Stimulated activated naive CD8-positive, alpha-beta T cell treated with anti-CD3 and anti-CD28 coated beads, Interleukin-15, amount 100 ng/mL, for 72 hours (primary cell): ENCODE measurements at regions not wholly inside any gene's neighbourhood (a gene's known extent, or its start where the extent isn't known, plus 50 kb on each side); places are given as distances from the start of the nearest gene placed in this dataset.

Source experiments
- ATAC-seq: fragments of 150-1000 bp; cut with Tn5 transposase; 2 replicates; pipeline ENCODE4 v1.10.0; 2021; ENCODE audit warnings: mild to moderate bottlenecking, moderate library complexity
- DNase-seq, 2 donors: peaks; one replicate each; pipeline ENCODE4 v3.0.0; 2021 to 2022
- H3K27ac Mint-ChIP-seq, 2 donors: one replicate each; pipeline ENCODE4 v1.8.0; 2022; ENCODE audit warnings: mild to moderate bottlenecking in 2 of 2, mixed read lengths in 2 of 2, moderate library complexity in 2 of 2
- H3K27me3 Mint-ChIP-seq: one replicate; pipeline ENCODE4 v1.8.0; 2022; ENCODE audit warnings: mixed read lengths
- H3K4me1 Mint-ChIP-seq: one replicate; pipeline ENCODE4 v1.8.0; 2022; ENCODE audit warnings: mild to moderate bottlenecking, mixed read lengths
- H3K4me3 Mint-ChIP-seq, 2 donors: one replicate each; pipeline ENCODE4 v1.8.0; 2022; ENCODE audit warnings: mild to moderate bottlenecking in 2 of 2, mixed read lengths in 2 of 2, moderate library complexity in 1 of 2
- H3K9me3 Mint-ChIP-seq, 2 donors: one replicate each; pipeline ENCODE4 v1.8.0; 2022; ENCODE audit warnings: mixed read lengths in 2 of 2

- H3K27me3 Mint-ChIP-seq: peaks cover 18% of the 10 kb centered on the region
- H3K4me3 Mint-ChIP-seq: no peak overlapping the region
- no peaks in the 10 kb centered on the region for H3K4me1 Mint-ChIP-seq
- no peak overlapping the region for H3K27ac Mint-ChIP-seq
- H3K9me3 Mint-ChIP-seq: no peaks in the 10 kb centered on the region
- no peak for DNase-seq
- ATAC-seq: no peak
These were observed 176.0 kb downstream of the ESRRB start for GRCh38 chr14:76551906-76552305.

DNA sequence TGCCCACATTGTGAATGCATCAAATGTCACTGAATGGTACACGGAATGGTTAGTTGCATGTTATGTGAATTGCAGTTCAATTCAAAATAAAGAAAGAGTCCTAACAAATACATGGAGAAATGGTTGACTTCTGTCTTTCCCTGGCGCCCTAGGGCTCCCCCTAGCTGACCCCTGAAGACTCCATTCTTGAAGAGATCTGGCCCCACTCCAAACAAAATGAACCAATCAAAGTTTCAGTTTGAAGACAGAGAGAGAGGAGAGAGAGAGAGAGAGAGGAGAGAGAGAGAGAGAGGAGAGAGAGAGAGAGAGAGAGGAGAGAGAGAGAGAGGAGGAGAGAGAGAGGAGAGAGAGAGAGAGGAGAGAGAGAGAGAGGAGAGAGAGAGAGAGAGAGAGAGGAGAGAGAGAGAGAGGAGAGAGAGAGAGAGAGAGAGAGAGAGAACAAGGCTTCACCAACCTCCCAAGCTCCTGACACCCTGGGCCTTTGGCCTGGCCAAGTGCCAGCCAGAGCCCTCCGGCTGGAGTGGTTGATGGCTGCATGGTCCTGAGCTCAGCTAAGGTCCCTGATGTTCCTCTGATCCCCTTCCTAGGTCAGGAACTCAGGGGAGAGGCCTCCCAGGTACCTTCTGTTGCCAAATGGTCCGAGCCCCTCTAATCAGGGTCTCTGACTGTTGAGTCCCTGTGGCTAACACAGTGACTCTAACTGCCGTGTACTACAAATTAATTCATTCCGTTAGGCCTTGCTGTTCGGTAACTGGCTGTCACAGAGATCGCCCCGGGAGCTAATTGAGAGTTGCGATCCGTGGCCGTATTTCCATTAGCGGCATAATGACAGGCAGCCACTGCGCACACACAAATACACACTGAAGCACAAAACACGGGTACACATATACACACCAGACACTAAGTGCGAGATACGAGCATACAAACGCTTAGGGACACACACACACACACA lies 188.8 kb downstream of the ESRRB start:
- ATAC-seq (no peak), DNase-seq (no peak)
- Mint-ChIP-seq H3K27me3 (peaks cover 8% of the 10 kb centered on the region), H3K9me3 (no peaks in the 10 kb centered on the region), H3K4me3 (no peak overlapping the region), H3K27ac (no peak overlapping the region), H3K4me1 (no peaks in the 10 kb centered on the region)

DNA sequence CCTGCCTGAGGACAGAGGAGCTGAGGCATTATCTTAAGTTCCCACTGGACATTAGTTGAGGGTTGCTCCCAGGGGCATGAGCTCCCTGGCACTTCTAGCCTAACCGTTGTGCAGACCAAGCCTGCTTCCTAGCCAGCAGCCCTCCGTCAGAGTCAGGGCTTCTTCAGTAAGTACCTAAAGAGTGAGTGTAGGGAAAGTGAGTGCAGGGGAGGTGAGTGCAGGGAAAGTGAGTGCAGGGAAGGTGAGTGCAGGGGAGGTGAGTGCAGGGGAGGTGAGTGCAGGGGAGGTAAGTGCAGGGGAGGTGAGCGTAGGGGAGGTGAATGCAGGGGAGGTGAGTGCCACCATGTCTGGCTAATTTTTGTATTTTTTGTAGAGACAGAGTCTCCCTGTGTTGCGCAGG lies 190.5 kb downstream of the ESRRB start:
- H3K27ac Mint-ChIP-seq: no peak overlapping the region
- no peak for DNase-seq
- peaks cover 8% of the 10 kb centered on the region for H3K27me3 Mint-ChIP-seq
- H3K4me3 Mint-ChIP-seq: no peak overlapping the region
- no peak for ATAC-seq
- H3K9me3 Mint-ChIP-seq: no peaks in the 10 kb centered on the region
- H3K4me1 Mint-ChIP-seq: no peaks in the 10 kb centered on the region

GRCh38 chr14:76574416-76575095 lies 186.7 kb upstream of the VASH1 start:
- Mint-ChIP-seq H3K27me3 (no peaks in the 10 kb centered on the region), H3K4me1 (no peaks in the 10 kb centered on the region), H3K9me3 (peaks cover 0 to 6% of the 10 kb centered on the region in 2 donors), H3K4me3 (no peak overlapping the region), H3K27ac (no peak overlapping the region)
- DNase-seq (no peak), ATAC-seq (no peak)

GRCh38 chr14:76575108-76575507 lies 186.2 kb upstream of the VASH1 start:
- no peaks in the 10 kb centered on the region for H3K27me3 Mint-ChIP-seq
- peaks cover 0 to 6% of the 10 kb centered on the region in 2 donors for H3K9me3 Mint-ChIP-seq
- DNase-seq: no peak
- no peak for ATAC-seq
- H3K4me1 Mint-ChIP-seq: no peaks in the 10 kb centered on the region
- no peak overlapping the region for H3K4me3 Mint-ChIP-seq
- no peak overlapping the region for H3K27ac Mint-ChIP-seq

GRCh38 chr14:76576047-76576741 lies 185.1 kb upstream of the VASH1 start:
- DNase-seq: no peak
- no peak overlapping the region for H3K4me3 Mint-ChIP-seq
- H3K9me3 Mint-ChIP-seq: peaks cover 0 to 6% of the 10 kb centered on the region in 2 donors
- ATAC-seq: no peak
- H3K4me1 Mint-ChIP-seq: no peaks in the 10 kb centered on the region
- H3K27ac Mint-ChIP-seq: peak overlapping the region in 1 of 2 donors; percentile 13
- no peaks in the 10 kb centered on the region for H3K27me3 Mint-ChIP-seq

DNA sequence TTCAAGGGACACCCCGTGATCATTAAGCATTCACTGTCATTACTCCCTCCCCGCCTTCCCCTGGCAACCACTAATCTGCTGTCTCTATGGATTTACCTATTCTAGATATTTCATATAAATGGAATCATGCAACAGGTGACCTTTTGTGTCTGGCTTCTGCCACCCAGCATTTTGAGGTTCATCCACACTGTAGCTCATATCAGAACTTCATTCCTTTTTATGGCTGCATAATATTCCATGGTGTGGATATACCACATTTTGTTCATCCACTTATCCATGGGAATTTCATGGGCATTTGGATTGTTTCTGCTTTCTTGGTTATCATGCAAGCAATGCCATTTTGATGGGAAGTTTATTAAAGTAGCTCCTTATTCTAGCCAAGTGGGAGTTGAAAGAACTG lies 184.2 kb upstream of the VASH1 start:
- Mint-ChIP-seq H3K27me3 (no peaks in the 10 kb centered on the region), H3K27ac (no peak overlapping the region), H3K4me1 (no peaks in the 10 kb centered on the region), H3K4me3 (no peak overlapping the region), H3K9me3 (peaks cover 0 to 6% of the 10 kb centered on the region in 2 donors)
- DNase-seq (no peak), ATAC-seq (no peak)

GRCh38 chr14:76577837-76578236 lies 183.4 kb upstream of the VASH1 start:
- Mint-ChIP-seq H3K27me3 (no peaks in the 10 kb centered on the region), H3K27ac (peak overlapping the region in 1 of 2 donors; percentile 55), H3K4me1 (no peaks in the 10 kb centered on the region), H3K9me3 (peaks cover 0 to 6% of the 10 kb centered on the region in 2 donors), H3K4me3 (no peak overlapping the region)
- ATAC-seq (no peak), DNase-seq (no peak)

DNA sequence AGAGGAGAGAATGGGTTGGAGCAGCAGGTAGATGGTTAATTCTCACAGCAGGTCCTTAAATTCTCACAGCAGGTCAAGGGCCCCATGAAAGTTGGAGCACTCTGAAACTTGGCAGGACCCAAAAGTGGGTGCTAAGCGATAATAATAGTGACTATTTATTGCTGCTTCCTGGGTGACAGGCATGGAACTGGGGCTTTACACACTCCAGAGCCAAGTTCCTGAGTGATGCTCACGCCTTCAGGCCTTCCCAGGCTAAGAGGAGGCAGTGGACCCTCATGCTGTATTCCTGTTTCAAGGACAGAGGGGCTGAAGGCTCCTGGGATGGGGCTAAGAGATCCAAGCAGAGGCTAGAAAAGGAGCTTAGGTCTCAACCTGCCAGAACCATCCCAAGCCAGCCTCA lies 180.9 kb upstream of the VASH1 start:
- H3K4me3 Mint-ChIP-seq: no peak overlapping the region

DNA sequence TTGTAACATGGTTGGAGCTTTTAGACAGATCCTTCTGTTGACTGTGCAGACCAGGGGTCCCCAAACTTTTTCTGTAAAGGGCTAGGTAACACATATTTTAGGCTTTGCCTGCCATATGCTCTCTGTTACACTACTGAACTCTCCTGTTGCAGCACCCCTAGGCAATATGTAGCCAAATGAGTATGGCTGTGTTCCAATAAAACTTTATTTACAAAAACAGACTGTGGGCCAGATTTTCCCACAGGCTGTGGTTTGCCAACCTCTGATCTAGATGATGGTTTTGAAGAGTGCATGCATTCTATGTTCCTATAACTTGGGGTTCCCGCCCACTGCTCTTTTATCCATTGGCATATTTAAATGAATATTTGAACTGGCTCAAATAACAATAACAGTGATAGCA lies 180.3 kb upstream of the VASH1 start:
- no peak for DNase-seq
- no peak overlapping the region for H3K27ac Mint-ChIP-seq
- H3K4me3 Mint-ChIP-seq: no peak overlapping the region
- H3K4me1 Mint-ChIP-seq: no peaks in the 10 kb centered on the region
- no peak for ATAC-seq
- no peaks in the 10 kb centered on the region for H3K27me3 Mint-ChIP-seq
- H3K9me3 Mint-ChIP-seq: peaks cover 0 to 6% of the 10 kb centered on the region in 2 donors

More for the DNA sequence above, 180.9 kb upstream of the VASH1 start:
- no peak overlapping the region for H3K27ac Mint-ChIP-seq
- H3K4me1 Mint-ChIP-seq: no peaks in the 10 kb centered on the region
- ATAC-seq (no peak), DNase-seq (no peak)
- peaks cover 0 to 6% of the 10 kb centered on the region in 2 donors for H3K9me3 Mint-ChIP-seq
- no peaks in the 10 kb centered on the region for H3K27me3 Mint-ChIP-seq

- no peaks in the 10 kb centered on the region for H3K27me3 Mint-ChIP-seq
- DNase-seq (no peak), ATAC-seq (no peak)
- peak overlapping the region in 1 of 2 donors; percentile 72 for H3K27ac Mint-ChIP-seq
- H3K9me3 Mint-ChIP-seq: peaks cover 0 to 6% of the 10 kb centered on the region in 2 donors
- no peaks in the 10 kb centered on the region for H3K4me1 Mint-ChIP-seq
- H3K4me3 Mint-ChIP-seq: no peak overlapping the region
These were observed 179.7 kb upstream of the VASH1 start for GRCh38 chr14:76581592-76581991.

GRCh38 chr14:76582447-76582846 lies 178.8 kb upstream of the VASH1 start:
- ATAC-seq (no peak), DNase-seq (no peak)
- Mint-ChIP-seq H3K4me1 (no peaks in the 10 kb centered on the region), H3K27me3 (no peaks in the 10 kb centered on the region), H3K4me3 (no peak overlapping the region), H3K27ac (no peak overlapping the region), H3K9me3 (peaks cover 0 to 2% of the 10 kb centered on the region in 2 donors)

- Mint-ChIP-seq H3K4me1 (no peaks in the 10 kb centered on the region), H3K27ac (no peak overlapping the region), H3K27me3 (no peaks in the 10 kb centered on the region), H3K4me3 (no peak overlapping the region), H3K9me3 (no peaks in the 10 kb centered on the region)
- DNase-seq (no peak), ATAC-seq (no peak)
These were observed 178.1 kb upstream of the VASH1 start for GRCh38 chr14:76583174-76583573.

GRCh38 chr14:76583805-76584204 lies 177.5 kb upstream of the VASH1 start:
- no peak for ATAC-seq
- H3K27ac Mint-ChIP-seq: no peak overlapping the region

GRCh38 chr14:76584271-76584702 lies 177.0 kb upstream of the VASH1 start:
- H3K4me1 Mint-ChIP-seq: no peaks in the 10 kb centered on the region
- DNase-seq (no peak), ATAC-seq (no peak)
- H3K27me3 Mint-ChIP-seq: no peaks in the 10 kb centered on the region
- peak overlapping the region in 1 of 2 donors; percentile 24 for H3K27ac Mint-ChIP-seq
- no peaks in the 10 kb centered on the region for H3K9me3 Mint-ChIP-seq
- H3K4me3 Mint-ChIP-seq: no peak overlapping the region

More at GRCh38 chr14:76583805-76584204, 177.5 kb upstream of the VASH1 start:
- Mint-ChIP-seq H3K27me3 (no peaks in the 10 kb centered on the region), H3K4me3 (no peak overlapping the region), H3K9me3 (no peaks in the 10 kb centered on the region), H3K4me1 (no peaks in the 10 kb centered on the region)
- DNase-seq: no peak
